Stimulated activated CD8-positive, alpha-beta memory T cell treated with anti-CD3 and anti-CD28 coated beads, Interleukin-2, amount 100 ng/mL, for 48 hours (primary cell): ENCODE measurements at regions not wholly inside any gene's neighbourhood (a gene's known extent, or its start where the extent isn't known, plus 50 kb on each side); places are given as distances from the start of the nearest gene placed in this dataset.
"Not testable (repeated sequence)": the region's sequence is repeated elsewhere in the genome, so short reads cannot be mapped to it uniquely, and the experiment has no call there.

Experiments used
- DNase-seq, 2 donors: peaks; one replicate each; pipeline ENCODE4 v3.0.0-alpha.2; 2020; ENCODE audit warnings: low read depth in 2 of 2

GRCh38 chr9:13942201-13942600 lies 371.7 kb downstream of the NFIB start:
- DNase-seq, result no peak

GRCh38 chr9:13941714-13942113 lies 372.2 kb downstream of the NFIB start:
- DNase-seq, result no peak

DNA sequence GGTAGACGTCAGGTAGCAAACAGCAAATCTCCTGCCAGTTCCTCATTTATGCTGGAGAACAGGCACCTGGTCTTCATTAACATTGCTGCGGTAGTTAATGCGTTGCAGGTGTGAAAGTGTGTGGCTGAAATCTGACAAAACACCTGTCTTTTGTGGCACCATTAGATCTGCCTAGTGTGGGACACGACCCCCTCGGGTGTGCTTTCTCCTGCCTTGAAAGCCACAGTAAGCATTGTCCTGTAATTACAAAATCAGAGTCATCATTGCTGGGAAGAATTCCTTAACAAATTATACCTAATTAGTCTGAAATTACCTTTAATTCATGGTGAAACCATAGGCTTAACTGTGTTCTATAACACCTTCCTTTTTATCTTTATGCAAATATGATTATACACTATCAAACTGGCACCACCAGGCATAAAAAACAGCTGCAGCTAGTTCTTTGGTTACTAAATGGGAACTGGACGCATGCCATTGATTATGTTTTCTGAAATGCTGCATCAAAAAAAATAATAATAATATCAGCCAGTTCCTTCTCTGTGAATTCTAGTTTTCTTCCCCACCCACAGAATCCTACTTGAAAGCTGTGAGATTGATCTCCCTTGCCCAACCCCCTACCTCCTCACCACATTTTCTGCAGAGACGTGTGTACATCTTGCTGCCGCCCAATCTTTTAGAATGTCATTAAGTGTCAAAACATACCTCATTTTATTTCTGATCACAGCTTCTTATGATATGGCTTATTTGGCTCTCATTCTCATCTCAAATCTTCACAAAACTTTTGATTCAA lies 374.0 kb downstream of the NFIB start:
- DNase-seq, result no peak

GRCh38 chr9:13939134-13939533 lies 374.8 kb downstream of the NFIB start:
- no peak for DNase-seq

GRCh38 chr9:13934416-13934815 lies 379.5 kb downstream of the NFIB start:
- no peak for DNase-seq

- DNase-seq, result no peak
These were observed 380.7 kb downstream of the NFIB start for GRCh38 chr9:13933268-13933656.

GRCh38 chr9:13932528-13933267 lies 381.2 kb downstream of the NFIB start:
- DNase-seq, result no peak

DNA sequence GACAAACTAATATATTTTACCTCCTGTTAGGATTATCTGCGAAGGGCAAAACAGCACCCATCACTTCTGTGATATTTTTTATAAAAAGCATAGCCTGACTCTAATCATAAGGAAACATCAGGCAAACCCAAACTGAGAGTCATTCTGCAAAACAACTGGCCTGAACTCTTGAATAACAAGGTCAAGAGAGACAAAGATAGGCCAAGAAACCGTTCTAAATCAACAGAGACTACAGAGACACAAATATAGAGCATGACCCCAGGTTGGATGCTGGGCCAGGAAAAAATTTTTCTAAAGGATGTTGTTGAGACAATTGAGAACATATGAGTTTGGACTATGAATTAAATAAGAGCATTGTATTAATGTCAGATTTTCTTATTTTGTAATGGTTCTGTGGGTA lies 384.9 kb downstream of the NFIB start:
- no peak for DNase-seq

- DNase-seq, result no peak
These were observed 390.6 kb downstream of the NFIB start for GRCh38 chr9:13923381-13923780.

DNA sequence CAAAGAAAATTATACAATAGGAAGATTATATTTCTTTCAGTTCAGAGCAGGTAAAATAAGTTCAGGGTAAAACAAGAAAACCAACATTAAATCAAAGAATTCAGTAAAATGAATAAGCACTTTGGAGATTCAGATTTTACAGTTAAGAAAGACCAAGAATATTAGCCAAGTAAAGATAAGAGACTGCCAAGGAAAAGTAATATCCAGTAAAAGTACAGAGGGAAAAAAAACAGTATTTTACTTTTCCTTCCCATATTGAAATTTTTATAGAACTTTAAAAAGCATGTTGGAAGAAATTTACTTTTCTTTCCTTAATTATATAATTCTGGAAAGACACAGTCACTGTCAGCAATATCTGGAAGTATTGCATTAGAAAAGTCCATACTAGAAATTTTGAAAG lies 393.4 kb downstream of the NFIB start:
- DNase-seq, result no peak

GRCh38 chr9:13919401-13919800 lies 394.5 kb downstream of the NFIB start:
- no peak for DNase-seq

DNA sequence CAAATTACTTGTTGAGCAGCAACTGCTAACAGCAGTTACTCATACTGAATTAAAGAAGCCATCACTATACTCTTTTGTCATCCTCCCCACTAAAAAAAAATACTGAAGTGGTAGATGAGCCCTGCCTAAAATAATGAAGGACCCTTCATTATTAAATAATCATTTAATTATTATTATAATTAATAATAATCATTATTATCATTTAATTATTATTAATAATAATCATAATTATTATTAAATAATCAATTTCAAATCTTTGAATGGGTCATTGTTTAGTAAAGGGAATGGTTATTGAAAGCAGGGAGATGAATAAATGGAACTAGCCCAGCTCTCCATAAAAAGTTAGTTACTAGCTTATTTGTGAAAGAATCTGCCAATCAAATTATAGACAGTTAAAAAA lies 396.4 kb downstream of the NFIB start:
- DNase-seq, result no peak

DNA sequence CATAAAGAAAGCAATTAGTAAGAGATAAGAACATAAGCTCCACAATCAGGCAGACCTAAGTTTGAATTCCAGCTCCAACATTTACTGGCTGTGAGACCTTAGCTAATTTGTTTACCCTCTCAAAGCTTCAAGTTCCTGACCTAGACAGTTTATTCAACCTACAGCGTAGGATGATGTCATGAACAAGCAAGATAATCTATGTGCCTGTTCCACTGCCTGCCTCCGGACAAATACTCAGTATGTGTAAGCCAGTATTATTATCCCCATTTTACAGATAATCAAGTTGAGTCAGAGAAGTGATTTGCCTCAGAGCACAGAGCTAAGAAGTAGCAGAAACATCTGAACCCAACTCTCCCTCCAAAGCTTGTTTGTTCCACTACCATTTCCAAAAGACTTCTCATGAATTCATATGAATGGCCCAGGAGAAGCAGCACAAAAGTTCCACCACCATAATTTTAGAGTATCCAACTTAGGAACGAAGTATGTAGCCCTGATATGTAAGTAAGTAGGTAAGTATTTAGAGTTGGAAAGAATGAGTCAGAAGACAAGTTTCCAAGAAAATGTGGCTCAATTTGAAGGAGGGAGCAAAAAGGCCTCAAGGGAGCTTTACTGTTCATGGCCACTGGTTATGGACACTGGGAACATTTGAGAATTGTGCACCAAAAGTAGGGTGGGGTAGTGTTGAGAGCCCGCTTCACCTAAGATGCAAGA lies 398.2 kb downstream of the NFIB start:
- DNase-seq, result no peak

- no peak for DNase-seq
These were observed 398.8 kb downstream of the NFIB start for GRCh38 chr9:13915131-13915530.

DNA sequence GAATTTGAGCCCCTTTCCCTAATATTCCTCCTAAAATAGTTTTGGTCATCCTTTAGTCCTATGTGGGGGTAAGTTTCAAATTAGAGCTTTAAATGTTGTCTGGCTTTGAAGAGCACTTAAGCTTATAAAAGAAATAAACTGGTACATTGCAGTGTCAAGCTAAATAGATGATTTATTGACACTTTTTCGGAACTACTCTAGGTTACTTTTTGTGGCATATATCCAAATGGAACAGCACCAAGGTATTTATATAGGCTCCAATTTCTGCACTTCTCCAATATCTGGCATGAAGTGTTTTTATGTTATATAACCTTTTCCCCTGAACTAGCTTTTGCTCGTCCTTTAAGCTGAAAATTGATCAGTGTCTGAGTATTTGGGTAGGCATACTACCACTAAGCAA lies 402.5 kb downstream of the NFIB start:
- DNase-seq, result no peak

DNA sequence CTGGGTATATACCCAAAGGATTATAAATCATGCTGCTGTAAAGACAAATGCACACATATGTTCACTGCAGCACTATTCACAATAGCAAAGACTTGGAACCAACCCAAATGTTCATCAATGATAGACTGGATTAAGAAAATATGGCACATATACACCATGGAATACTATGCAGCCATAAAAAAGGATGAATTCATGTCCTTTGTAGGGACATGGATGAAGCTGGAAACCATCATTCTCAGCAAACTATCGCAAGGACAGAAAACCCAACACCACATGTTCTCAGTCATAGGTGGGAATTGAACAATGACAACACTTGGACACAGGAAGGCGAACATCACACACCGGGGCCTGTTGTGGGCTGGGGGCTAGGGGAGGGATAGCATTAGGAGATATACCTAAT lies 406.1 kb downstream of the NFIB start:
- not testable (repeated sequence) for DNase-seq

- no peak for DNase-seq
These were observed 409.2 kb downstream of the NFIB start for GRCh38 chr9:13904746-13905145.

DNA sequence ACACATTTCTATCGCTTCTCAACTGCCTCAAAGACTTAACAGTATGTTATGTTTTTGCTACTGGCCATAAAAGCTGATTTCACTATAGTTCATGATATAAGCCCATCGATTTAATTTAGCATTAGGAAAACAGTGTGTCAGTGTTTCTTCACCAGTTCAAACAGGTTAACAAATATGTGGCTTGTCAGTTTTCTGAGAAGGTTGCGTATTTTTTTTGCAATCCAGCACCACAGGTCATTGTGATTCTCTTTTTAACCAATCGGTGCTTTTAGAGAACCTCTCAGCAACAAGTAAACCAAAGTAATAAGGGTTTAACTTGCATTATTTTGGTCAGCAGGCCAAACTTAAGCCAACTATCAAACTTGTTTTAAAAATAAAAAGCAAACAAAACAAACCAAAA lies 409.6 kb downstream of the NFIB start:
- no peak for DNase-seq

DNA sequence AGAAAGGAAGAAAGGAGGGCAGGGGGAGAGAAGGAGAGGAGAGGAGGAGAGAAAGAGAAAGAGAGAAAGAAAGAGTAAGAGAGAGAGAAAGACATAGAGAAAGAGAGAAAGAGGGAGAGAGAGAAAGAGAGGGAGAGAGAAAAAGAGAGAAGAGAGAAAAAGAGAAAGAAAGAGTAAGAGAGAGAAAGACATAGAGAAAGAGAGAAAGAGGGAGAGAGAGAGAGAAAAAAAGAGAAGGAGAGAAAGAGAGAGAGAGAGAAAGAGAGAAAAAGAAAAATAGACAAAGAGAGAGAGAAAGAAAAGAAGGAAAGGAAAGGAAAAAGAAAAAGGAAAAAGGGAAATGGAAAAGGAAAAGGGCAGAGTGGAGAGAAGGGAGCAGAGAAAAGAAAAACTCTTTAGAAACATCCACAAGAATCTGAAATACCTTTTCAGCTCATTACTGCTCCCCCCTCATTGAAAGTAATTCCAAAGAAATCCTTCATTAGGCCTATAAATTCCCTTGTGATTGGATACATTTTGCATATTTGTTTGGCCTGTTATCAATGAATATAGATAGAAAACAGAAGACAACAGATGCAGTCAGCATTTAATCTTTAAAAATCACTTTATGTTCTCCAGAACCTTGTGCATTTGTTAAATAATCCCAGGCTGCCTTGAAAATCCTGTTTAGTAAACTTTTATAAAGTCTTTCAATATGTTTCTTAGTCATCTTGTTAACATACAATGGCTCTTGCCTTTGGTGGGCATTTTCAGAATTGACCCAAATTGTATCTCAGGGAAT lies 411.5 kb downstream of the NFIB start:
- no peak for DNase-seq

DNA sequence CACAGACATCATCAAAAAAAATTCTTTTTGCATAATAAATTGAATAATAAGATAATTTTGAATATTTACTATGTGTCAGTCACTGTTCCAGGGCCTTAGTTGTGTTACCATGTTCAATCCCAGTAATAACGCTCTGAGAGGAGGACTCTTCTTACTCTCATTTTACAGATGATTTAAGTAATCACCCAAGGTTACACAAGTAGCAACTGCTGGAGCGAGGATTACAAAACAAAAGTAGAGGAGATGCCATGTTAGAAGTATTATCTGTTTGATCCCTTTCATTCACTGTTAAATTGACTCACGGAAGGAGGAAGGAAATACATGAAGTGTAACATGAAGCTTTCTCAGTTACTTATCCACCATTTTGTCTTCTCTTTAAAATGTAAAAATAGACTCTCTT lies 412.8 kb downstream of the NFIB start:
- no peak for DNase-seq

- no peak for DNase-seq
These were observed 413.5 kb downstream of the NFIB start for GRCh38 chr9:13900449-13900848.

- no peak for DNase-seq
These were observed 414.0 kb downstream of the NFIB start for GRCh38 chr9:13899924-13900323.
